Fibroblast of peridontal ligament (primary cell): ENCODE measurements at regions not wholly inside any gene's neighbourhood (a gene's known extent, or its start where the extent isn't known, plus 50 kb on each side); places are given as distances from the start of the nearest gene placed in this dataset.

Experiments
- DNase-seq: peaks from one replicate; pipeline ENCODE4 v3.0.0-alpha.2; 2010; ENCODE audit errors: extremely low read depth

DNA sequence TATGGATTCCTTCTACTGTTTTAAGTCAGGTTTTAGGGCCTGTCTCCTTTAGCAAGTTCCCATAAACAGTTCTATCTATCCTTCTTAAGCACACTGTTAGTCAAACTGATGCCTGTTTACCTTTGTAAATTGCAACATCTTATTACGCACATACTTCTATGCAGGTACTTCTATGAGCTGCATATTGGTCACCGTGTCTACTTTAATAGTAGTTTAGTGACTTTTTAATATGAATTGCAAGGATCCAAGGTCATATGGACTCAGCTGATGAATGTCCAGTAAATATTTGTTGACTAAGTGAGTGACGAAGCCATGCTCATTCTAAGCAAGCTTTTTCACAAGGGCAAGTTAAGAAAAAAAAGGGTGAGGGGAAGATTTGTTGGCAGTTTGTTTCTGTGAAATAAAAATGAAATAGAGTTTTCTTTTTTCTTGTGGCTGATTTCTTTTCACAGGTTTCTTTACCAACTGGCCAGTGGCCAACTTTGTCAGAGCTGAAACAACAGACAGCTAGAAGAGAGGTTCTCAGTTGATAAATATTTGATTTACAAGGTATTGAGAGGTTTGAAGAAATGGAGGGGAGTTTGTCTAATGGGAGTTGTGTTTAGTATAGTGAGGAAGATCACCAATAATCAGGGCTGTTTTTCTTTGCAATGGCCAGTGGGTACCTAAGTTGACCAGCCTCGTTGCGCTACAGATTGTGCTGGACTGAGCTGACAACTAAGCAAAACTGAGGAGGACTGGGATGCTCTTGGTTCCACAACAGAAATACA lies 141.1 kb downstream of the SLC15A5 start:
- no peak for DNase-seq

DNA sequence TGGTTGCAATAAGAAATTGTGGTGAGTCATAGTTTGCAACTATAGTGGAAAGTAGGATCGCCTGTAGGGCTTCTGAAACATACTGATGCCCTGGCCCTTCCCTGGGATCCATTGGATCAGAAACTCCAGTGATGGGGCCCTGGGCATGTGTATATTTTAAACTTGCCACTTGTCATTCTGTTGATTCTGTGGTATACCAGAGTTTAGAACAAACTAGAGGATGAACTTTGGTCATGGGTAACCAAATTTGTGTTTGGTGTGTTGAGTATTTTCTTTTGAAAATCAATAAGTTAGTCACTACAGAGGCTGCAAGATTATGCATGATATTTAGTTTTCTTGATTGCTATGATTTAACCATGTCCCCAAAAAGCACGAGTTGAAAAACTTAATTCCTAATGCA lies 142.2 kb downstream of the SLC15A5 start:
- DNase-seq, result no peak

DNA sequence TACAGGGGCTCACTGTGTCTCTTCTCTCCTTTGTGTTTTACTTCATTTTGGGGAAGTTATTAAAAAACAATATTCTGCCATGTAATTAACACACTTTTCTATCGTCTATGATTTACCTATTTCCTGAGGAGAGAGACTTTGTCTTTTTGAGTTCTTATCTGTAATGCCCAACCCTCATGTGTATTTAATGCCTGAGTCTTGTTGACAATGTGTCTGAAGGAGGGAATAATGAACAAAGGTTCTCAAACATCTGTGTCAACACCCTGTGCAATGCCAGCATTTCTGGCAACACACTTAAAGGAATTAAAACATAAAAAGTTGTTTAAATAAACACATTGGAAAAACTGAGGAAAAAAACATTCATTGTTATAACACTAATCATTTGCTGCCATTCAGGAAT lies 147.1 kb downstream of the SLC15A5 start:
- no peak for DNase-seq

DNA sequence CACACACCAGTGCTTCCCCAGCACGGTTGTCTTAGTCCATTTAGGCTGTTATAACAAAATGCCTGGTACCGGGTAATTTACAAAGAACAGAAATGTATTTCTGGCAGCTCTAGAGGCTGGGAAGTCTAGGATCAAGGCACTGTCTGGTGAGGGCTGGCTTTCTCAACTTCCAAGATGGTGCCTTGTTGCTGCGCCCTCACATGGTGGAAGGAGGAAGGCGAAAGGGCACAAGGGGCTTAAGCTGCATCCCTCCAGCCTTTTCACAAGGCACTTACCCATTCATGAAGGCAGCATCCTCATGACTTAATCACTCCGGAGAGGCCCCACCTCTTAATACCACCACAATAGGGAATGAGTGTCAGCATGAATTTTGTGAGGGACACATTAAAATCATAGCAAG lies 155.5 kb downstream of the SLC15A5 start:
- no peak for DNase-seq

DNA sequence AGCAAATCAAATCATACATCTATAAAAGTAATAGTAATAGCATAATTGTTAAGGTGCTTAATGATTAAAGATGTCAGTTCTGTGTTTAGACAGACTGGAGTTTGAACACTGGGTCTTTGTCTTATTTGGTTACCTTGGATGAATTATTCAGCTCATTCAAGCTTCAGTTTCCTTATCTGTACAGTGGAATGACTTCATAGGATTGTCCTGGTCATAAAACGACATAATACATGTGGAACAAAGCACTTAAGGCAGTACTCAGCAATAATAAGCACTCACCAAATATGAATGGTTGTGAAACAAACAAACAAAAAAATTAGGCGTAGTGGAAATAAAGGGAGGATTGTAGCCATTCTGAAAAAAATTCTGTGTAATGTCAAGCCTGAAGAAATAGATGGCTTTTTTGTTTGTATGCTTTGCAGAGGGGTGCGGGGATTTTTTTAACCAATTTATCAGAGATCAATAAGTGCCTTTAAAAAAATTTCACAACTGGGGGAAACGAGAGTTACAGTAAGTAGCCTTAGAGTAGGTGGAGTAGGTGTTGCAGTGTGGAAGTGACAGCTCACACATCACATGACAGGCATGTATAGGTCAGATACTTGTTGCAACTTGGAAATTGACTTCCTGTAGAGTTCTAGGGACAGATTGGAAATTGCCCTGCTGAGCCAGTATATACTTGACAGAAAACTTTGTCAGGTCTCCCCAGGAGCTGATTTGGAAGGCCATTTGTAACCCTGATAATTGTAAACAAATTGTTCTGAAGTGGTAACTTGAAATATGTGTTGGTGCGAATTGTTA lies 157.7 kb downstream of the SLC15A5 start:
- DNase-seq, result no peak

DNA sequence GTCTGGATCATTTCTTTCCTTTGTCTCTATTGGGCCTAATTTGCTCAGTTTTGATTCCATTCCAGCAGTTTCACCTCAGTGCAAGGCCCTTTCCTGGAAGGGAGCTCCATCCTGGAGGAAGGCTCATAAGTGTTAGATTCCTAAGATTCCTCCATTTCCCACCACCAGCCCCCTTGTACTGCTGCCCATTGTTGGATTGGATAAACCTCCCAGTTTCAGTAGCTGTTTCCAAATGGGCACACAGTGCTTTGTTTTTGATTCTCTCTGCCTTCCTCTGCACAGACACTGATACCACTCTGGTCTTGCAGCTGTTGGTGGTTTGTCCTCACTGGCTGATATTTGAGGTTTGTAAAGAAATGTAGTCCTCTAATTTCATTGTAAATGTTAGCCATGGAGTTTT lies 158.9 kb downstream of the SLC15A5 start:
- no peak for DNase-seq

DNA sequence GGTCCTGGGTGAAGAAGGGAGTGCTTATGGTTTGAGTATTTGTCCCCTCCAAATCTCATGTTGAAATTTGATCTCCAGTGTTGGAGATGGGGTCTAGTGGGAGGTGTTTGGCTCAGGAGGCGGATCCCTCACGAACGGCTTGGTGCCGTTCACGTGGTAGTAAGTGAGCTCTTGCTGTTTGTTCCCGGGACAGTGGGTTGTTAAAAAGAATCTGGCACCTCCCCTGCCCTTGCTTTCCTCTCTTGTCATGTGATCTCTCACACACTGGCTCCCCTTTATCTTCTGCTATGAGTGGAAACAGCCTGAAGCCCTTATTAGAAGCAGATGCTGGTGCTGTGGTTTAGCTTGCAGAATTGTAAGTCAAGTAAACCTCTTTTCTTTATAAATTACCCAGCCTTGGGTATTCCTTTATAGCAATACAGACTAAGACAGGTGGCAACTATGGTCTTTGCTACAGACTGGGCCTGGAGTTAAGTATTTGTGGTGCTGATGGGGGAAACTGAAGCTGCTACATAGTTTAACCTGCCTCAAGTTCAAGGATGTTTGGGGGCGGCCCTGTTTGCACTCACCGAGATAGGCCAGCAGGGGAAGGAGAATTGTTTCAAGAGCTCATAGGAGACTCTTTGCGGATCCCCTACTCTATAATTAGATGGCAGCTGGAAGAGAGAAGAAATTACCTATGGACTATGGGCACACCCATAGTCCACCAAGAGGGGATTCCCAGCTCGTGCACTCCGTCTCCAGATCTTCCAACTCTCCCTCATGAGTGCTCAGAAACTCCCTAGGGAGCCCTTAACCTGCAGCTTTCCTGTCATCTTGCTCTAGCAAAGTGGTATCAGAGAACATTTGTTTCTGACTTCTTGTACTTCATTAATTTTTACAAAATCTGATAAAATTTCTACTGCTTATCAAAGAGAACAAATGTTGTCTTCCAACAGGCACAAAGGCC lies 164.6 kb downstream of the SLC15A5 start:
- peak; percentile 14 for DNase-seq

DNA sequence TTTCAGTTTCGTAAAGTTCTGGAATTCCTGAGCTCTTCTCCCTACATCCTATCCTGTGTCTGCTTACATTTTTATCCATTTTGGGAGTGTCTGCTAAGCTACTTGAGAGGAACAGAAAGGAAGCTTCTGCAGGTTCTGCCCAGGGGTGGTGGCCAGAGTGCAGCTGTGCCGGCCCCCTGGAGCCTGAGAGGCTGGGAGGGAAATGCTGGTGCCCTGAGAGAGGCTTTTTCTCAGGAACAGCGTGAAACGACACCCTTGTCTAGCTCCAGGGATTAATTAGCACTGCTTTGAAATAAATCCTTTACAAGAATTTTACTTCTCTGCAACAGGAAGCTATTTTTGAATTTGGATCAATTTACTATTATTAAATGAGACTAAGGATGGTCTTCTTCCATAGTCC lies 165.4 kb downstream of the SLC15A5 start:
- DNase-seq, result no peak

DNA sequence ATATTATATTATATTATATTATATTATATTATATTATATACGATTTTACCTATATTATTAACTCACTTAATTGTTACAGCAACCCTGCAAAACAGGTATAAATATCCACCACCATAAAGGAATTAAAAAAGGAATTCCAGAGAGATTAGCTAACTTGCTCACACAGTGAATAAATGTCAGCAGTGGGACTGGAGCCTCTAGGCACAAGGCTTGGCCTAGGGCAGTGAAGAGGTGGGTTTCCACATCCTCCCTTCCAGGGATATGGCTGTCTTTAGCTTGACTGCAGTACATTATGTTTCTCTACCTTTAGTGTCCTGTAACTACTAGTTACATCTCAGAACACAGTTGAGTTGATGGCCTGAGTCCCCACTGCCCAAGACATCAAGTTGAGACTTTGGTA lies 166.9 kb downstream of the SLC15A5 start:
- no peak for DNase-seq

DNA sequence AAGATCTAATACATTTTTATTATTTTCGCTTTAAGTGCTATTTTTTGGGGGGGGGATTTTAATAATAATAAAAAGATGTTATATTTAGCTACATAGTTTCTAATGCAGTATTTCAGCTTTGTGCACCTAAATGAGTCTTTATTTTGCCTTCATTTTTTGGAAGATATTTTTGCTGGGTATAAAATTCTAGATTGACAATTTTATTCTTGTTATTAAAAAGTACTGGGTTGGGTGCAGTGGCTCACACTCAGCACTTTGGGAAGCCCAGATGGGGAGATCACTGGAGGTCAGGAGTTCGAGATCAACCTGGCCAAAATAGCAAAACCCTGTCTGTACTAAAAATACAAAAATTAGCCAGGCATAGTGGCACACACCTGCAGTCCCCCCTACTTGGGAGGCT lies 173.6 kb downstream of the SLC15A5 start:
- DNase-seq, result no peak

DNA sequence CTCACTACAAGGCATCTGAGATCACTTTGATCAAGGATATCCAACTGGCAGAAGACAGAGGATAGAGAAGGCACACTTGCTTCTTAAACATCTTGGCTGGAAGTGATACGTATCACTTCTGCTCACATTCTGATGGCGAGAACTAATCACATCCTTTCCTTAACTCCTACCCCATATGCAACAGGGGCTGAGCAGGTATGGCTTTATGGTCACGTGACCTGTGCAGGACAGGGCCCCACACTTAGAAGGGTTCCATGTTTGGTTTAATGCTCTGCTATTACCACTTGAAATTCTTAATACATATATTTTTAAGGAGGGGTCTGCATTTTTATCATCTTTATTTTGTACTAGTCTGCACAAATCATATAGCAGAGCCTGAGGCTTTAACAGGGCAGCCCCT lies 177.3 kb downstream of the SLC15A5 start:
- no peak for DNase-seq

DNA sequence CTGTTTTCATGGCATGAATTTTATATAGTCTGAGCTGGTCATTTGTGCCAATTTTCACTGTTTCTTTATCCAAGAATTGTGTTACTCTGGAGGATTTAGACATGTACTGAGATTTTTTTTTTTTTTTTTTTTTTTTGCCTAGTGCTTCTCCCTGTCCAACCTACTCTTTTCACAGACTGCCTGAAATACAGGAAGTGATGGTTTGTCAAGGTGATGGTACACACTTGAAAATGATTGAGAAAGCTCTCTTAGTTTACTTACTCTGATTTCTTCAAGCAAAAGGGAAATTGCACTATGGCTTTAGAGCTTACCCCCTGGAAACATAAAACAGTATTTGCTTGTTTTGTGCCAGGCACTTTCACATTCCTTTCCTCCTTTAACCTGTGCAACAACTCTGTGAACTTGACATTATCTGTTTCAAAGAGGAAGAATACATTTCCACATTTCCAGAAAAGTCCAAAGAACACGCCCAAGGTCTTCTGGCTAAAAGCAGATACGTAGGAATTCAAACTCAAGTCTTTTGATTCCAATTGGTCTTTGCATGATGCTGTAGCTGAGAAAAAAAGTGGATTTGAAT lies 181.1 kb downstream of the SLC15A5 start:
- DNase-seq, result no peak

DNA sequence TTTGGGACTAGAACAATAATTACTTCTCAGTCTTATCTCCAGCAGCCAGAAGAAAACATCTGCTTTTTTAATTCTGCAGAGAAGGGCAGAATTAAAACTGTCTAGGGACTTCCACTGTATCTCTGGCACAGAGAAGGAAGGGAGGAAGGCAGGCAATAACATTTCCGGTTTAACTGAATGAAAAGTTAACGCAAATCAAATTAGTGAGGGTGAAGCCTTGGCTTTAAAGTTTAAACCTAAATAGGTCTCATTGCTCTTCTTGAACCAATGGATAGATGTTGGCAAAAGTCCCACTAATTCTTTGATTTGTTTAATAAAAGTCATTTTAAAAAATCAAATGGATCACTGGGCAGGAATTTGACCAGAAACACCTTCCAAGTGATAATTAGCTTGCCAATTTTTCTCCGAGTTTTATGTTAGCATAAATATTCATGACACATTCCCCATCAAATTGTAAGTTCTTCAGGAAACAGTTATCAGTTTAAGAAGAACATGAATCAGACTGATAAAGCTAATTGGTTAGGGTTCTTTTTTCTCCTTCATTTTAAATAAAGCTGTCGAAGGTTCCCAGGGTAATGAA lies 181.9 kb downstream of the SLC15A5 start:
- no peak for DNase-seq

DNA sequence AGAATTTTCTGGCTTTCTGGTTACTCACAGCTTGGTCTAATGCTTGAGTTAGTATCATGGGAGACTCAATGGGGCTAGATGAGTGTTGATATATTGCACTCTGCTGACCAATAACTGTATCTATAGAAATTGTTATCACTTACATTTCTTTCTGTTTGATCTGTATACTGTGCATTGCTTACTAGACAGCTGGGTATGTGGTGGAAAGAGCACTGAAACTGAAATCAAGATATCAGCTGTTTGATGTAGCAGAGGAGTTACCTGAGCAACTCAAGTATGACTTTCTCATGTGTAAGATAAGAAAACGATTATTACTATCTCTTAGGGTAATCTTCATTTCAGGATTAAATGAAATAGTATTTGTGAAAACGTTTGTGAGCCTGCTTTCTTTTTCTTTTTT lies 183.0 kb downstream of the SLC15A5 start:
- DNase-seq, result no peak

DNA sequence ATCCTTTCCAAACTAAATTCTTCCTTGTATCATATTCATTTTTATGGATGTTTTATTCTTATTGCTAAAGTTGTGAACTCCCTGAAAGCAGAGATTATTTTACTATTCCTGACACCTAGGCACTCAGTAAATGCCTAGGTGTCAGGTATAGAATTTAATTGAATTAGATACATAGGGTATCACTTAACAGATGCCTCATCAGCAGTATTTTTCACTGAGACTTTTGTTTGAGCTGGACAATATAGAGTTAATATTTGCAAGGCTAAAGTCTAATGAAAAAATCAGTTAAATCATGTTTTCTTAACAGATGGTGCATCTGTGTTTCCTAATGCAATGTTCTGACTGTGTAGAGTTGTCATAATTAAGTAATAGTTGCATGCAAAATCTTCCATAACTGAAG lies 182.7 kb downstream of the DERA start:
- no peak for DNase-seq

DNA sequence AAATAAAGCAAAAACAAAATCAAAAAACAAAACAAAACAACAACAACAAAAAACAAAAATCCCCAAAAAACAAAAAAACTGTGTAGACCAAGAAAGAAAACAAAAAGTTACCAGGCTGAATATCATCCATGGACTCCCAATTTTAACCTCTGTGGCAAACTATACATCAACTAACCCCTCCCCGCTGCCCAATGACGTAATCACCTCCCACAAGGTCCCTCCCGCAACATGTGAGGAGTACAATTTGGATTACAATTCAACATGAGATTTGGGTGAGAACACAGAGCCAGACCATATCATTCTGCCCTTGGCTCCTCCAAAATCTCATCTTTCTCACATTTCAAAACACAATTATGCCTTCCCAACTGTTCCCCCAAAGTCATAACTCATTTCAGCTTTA lies 179.8 kb downstream of the DERA start:
- no peak for DNase-seq

DNA sequence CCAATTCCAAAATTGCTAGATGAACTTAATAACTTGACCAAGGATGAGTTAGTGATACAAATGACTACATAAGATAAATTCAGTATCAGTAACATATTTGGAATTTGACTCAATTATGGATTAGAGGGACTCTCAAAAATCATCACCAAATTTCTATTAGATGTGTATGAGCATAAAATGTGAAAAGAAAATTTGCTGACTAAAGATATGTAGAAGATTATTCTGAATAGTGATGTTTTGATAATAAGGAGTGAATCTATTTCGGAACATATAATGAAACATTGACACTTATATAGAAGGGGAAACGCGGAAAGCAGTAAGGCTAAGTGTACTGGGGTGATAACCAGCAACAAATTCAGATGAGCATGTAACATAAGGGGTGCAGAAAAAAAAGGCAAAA lies 177.3 kb downstream of the DERA start:
- DNase-seq, result no peak
